22Rv1 (cell line): ENCODE measurements at regions not wholly inside any gene's neighbourhood (a gene's known extent, or its start where the extent isn't known, plus 50 kb on each side); places are given as distances from the start of the nearest gene placed in this dataset.
"Not testable (repeated sequence)": the region's sequence is repeated elsewhere in the genome, so short reads cannot be mapped to it uniquely, and the experiment has no call there.

Experiments used
- H3K27ac ChIP-seq: fragments of 450-650 bp; 2 replicates; pipeline ENCODE4 v1.5.1; 2017
- CTCF ChIP-seq: fragments of 450-650 bp; IDR thresholded peaks from 2 replicates; pipeline ENCODE4 v1.5.1; 2017; ENCODE audit warnings: mild to moderate bottlenecking
- ZFX ChIP-seq: fragments of 450-650 bp; IDR thresholded peaks from 2 replicates; pipeline ENCODE4 v1.6.1; 2017; ENCODE audit warnings: antibody characterized with exemption, borderline replicate concordance

- no peak overlapping the region for H3K27ac ChIP-seq
- no peak for TF ChIP-seq CTCF
Measured at GRCh38 chr2:146392631-146393030, 1452.2 kb upstream of the ACVR2A start.

DNA sequence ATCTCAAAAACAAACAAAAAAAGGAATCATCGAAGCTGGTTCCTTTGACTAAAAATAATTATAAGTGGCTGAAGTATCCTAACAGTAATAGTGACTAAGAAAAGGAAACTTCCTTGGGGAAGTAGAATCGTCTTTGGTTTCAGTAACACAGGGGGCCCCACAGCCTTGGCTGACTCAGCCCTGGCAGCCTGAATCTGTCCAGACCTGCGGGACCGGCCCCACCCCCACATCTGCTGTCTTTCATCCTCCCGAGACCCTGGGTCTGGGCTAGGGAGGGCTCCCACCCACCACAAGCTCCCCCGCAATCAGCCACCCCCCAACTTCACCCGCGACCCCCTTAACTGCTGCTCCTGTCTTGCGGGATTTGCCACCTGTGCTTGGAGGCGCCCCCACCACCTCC is 1452.6 kb upstream of the ACVR2A start:
- no peak overlapping the region for H3K27ac ChIP-seq
- TF ChIP-seq CTCF (no peak), ZFX (no peak)

DNA sequence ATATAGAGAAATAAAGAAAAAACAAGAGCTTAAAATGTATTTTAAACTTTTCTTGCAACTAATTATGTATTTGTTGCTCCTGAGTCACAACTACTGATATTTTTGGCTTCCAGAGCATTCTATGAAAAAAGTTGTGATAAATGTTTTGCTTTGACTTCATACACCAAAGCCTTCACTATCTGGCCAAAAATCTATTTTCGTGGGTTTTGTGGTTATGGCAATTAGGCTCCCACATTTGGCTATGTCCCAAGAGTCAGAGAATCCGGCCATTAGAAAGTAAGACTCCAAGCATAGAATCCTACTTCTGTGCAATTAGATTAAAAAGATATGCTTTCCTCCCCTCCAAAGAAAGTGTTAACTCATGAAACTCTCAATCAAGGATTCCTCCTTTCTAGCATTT is 1456.1 kb upstream of the ACVR2A start:
- TF ChIP-seq CTCF (no peak), ZFX (no peak)
- H3K27ac ChIP-seq, result no peak overlapping the region

DNA sequence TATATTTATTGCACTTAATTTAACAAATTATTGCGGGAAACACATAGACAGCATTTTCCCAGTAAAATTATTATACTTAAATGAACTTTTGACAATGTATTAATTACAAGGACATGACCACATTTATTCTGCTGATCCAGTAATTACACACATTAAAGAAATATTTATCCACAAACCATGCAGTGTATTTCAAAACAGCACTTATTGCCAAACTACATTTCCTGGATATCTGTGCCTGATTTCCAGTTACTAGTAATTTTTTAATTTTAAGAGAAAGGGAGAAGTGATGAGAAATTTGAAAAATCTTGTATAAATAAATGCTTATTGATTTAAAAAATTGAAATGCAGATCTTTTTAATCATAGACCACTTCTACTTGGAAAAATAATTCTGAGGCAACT is 1458.7 kb upstream of the ACVR2A start:
- TF ChIP-seq CTCF, result no peak
- TF ChIP-seq ZFX, result no peak

GRCh38 chr2:146385031-146385430 is 1459.8 kb upstream of the ACVR2A start:
- no peak overlapping the region for H3K27ac ChIP-seq
- TF ChIP-seq CTCF, result no peak
- no peak for TF ChIP-seq ZFX

More for the DNA sequence above, 1458.7 kb upstream of the ACVR2A start:
- no peak overlapping the region for H3K27ac ChIP-seq

GRCh38 chr2:146376511-146377064 is 1468.2 kb upstream of the ACVR2A start:
- H3K27ac ChIP-seq, result no peak overlapping the region
- no peak for TF ChIP-seq CTCF
- TF ChIP-seq ZFX, result no peak

GRCh38 chr2:146374505-146374904 is 1470.3 kb upstream of the ACVR2A start:
- no peak overlapping the region for H3K27ac ChIP-seq
- no peak for TF ChIP-seq ZFX
- no peak for TF ChIP-seq CTCF

GRCh38 chr2:146371364-146371763 is 1473.5 kb upstream of the ACVR2A start:
- not testable (repeated sequence) for H3K27ac ChIP-seq
